GM04503 (cell line): ENCODE measurements at regions not wholly inside any gene's neighbourhood (a gene's known extent, or its start where the extent isn't known, plus 50 kb on each side); places are given as distances from the start of the nearest gene placed in this dataset.
A peak's percentile ranks its signal among the peaks of the same experiment; 100 is the strongest.

Experiments
- DNase-seq: peaks from one replicate; pipeline ENCODE4 v3.0.0-alpha.2; 2012; ENCODE audit warnings: low read depth

DNA sequence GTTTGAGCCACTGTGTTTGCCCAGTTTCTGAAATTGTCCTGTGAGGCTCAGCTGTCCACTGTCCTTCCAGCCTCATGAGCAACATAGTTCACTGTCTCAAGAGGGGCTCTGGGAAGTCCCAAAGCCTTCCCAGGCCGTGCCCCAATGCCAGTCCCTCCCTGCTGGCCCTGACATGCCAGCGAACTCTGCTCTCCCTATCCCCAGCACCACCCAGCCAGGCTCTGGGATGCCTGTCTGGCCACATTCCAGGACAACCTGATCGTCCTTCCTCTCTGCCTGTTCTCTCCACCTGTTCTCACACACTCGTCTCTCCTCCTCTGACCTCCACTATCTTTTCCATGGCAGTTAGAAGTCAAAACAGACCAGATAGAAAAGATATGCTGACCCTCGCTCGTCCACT lies 278.0 kb upstream of the ID2 start:
- no peak for DNase-seq

DNA sequence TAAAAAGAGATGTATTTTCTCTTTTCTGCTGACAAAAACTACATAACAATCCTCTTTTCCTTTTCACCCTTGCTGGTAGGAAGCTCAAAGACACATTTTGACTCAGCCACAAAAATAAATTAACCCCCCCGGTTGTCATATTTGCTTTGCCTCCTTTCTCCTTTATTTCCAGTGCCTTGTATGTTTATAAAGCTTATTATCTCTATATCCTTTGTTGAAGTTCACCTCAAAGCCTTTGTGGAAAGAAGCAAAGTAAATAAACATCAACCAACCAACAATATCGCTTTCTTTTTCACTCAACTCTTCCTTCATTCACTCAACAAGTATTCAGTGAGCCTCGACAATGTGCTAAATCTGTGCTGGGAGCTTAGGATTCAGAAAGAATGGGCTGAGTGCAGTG lies 276.5 kb upstream of the ID2 start:
- DNase-seq, result no peak

DNA sequence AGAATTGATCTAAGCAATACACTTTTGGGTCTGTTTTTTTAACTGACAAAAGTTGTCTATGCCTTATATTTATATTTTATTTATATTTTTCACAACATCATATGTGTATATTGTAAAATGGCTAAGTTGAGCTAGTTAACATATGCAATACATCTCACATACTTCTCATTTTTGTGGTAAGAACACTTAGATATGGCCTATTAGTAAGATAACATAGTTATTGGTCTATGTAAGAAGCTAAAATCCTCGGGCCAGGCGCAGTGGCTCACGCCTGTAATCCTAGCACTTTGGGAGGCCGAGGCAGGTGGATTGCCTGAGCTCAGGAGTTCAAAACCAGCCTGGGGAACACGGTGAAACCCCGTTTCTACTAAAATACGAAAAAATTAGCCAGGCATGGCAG lies 275.6 kb upstream of the ID2 start:
- DNase-seq, result no peak

DNA sequence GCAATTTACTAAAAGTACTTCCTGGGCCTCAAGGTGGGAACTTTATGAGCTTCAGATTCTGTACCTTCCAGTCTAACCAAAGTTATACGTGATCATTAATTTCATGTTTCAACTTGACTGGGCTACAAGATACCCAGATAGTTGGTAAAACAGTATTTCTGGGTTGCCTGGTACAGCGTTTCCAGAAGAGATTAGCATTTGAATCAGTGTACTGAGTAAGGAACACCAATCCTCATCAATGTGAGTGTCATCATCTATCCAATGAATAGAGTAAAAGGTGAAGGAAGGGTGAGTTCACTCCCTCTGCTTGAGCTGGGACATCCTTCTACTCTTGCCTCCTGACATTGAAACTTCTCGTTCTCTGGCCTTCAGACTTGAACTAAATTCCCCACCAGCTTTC lies 274.5 kb upstream of the ID2 start:
- no peak for DNase-seq

DNA sequence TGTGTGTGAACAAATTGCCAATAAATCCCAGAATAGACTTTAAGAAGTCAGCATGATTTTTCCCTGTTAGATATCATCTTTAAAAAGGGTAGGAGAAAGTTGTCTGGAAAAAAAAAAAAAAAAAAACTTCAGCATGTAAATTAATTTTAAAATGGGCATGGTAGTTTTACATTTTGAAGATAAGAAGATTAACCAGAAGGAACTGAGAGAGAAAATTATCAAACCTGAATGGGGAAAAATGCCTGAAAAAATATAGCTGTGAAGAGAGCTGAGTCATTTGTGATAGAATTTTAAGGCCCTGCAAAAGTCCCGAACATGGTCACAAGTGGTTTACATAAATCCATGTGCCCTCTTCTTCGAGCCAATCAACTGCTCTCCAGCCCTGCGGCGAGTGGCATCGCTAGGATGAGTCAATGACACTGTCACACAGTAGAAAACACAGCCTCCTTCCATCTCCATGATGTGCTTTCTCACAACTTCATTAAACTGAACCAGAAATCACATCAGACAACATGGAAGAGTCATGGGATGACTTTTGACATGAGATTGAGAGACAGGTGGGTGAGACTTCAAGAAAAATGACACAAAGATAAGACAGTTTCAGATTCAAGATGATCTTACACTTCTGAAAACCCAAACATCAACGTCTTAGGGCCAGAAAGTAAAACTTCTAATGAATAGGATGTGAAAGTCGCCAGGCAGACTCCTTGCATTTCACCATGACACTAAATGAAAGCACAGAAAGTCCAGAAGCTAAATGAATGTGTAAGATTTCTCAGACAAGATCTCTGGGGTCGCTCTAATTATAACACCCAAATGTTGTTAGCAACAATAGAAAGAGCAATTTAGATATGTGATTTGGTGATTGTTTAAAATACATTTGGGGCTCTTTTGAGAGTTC lies 273.0 kb upstream of the ID2 start:
- no peak for DNase-seq

DNA sequence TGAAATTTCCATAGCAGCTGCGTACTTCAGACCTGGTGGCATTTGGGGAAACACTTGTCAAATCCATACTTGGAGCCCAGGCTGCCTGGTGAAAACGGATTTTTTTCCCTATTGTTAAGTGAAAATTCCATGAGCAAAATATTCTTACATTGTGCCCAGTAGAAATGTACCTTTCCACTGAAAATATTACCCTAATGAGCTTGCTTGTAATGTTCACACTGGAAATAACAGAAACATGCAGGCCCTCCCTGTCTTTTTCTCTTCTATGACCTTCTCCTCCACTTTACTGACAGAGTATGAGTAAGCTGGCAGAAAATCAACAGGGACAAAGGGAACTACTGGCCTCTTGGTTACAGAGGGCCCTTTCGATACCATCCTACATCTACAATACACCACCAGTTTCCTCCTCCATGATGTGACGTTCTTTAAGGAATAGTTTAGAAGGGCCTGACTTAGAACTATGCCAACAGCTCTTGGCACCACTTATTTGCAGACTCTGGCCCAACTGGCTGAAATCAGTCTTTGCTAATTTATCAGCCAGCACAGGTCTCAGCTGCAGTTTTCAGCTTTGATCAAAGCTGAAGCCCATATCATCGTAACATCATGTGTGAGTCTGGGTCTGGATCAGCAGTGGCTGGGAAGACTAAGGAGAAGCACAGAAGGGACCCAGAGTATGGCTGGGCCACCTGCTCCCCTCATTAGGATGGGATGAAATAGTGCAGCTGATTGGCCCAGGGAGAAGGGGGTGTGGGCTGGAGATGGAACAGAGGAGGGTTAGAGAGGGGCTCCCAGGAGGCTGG lies 272.2 kb upstream of the ID2 start:
- no peak for DNase-seq

DNA sequence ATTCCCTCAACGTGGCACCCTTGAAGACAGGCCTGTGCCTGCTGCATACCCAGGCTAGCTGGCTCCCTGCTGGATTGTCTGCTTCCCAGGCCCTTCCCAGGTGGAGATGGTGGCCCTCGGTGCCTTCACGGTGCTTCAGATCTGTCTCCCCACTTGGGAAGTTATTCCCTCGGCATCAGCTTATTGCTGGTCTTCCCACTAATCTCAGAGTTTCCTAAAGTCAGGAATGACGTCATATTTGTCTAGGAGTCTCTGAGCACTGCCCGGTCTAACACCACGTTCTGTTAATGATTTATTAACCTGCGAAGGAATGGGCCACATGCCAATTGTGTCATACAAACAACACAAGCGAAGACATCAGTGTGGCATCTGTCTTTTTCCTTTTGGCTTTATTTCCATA lies 269.8 kb upstream of the ID2 start:
- no peak for DNase-seq

DNA sequence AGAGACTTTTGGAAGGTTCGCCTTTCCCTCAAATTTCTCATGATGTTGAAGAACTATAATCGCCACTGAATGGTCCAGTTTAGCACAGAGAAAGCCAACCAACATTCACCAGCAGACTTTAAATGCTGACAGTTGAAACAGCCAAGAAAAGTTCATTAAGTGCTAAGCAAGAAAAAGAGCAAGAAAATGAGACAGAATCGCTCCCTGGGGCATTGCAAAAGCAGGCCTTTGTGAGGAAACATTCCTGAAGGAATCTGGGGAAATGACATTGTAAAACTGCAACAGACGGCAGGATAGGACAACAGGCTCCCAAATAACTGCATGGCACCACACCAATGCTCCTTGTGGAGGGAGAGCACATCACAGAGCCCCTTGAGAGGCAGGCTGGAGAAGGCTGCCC lies 269.3 kb upstream of the ID2 start:
- DNase-seq, result peak; percentile 68

DNA sequence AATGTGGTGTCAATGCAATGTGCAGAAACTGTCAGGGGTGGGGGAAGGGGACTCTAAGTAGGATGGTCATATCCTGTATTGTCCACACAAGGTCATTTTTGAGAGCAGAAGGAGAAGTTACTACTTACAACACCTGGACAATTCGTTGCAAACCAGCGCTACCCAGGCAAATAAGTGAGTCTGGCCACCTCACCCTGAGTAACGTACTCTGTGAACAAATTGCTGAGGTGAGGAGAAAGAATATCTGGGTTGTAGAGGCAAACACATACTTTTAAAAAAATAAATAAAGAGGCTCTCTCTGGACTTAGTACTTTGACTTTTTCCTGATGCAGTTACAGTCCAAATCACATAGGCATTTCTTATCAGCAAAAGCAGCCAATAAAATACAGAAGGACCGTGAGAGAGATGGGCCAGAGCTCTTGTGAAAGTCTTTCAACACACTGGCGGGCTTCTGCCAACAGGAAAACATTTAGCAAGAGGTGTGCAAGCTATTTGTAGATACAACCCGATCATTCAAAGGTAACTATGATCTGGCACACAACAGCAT lies 268.2 kb upstream of the ID2 start:
- DNase-seq, result no peak

DNA sequence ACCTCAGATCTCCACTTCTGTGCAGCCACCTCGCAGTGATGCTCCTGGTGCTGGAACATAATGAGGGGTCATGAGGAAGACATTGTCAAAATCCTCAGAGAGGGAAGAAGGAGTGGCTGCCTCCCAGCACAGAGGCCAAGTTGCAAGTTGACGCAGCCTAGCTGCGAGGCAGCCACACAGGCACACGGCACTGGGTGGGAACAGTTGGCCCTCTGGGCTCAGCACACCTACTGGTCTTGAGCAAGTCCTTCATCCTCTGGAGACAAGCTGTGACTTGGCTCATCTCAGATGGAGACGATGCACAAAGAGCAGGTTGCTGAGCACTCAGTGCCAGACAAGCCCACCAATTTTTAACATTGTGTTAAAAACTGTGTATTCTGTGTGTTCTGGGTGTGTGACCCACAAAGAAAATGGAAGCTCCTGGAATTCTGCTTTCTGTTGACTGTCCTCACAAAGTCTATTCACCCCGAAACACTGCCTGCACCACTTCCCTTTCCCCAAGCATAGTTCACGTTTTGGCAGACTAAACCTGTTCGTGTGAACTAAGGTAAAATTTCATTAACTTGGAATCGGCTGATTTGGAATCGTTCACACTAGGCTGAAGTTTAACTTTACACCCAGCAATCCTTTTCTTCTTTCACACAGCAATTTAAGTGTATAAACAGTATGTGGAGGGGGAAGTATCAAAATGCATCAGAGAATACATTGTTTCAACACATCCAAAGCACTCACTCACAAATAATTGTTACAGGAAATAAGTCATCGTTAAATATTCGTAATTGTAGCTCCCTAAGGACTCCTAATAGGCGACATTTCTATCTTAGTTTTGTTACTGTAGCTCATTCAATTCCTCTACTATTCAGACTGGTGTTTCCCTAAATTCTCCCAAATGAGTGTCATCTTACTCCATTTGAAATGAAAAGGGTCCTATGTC lies 266.6 kb upstream of the ID2 start:
- DNase-seq, result no peak

DNA sequence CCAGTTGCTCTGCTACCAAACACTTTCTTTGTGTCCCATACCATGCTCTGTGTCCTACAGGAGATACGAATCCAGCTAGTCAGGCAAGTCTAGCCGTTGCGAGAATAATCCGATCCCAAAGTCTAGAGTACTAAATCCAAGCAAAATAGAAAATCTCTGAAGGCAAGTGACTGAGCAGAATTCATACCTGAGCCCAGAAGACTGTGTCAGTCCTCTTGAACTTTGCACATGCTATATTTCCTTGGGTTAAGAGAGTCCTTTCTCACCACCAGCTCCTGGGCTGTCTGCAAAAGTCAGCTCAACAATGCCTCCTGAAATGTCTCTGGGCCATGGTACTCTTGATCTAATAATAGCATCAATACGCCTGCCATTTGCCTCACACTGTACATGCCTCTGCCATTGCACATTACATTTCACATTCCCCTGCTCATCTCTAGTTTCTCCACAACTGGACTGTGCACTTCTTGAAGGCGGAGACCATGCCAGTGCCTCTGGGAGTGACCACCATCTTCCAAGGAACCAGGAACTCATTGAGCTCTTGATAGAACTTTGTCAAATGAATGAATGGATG lies 265.8 kb upstream of the ID2 start:
- no peak for DNase-seq

DNA sequence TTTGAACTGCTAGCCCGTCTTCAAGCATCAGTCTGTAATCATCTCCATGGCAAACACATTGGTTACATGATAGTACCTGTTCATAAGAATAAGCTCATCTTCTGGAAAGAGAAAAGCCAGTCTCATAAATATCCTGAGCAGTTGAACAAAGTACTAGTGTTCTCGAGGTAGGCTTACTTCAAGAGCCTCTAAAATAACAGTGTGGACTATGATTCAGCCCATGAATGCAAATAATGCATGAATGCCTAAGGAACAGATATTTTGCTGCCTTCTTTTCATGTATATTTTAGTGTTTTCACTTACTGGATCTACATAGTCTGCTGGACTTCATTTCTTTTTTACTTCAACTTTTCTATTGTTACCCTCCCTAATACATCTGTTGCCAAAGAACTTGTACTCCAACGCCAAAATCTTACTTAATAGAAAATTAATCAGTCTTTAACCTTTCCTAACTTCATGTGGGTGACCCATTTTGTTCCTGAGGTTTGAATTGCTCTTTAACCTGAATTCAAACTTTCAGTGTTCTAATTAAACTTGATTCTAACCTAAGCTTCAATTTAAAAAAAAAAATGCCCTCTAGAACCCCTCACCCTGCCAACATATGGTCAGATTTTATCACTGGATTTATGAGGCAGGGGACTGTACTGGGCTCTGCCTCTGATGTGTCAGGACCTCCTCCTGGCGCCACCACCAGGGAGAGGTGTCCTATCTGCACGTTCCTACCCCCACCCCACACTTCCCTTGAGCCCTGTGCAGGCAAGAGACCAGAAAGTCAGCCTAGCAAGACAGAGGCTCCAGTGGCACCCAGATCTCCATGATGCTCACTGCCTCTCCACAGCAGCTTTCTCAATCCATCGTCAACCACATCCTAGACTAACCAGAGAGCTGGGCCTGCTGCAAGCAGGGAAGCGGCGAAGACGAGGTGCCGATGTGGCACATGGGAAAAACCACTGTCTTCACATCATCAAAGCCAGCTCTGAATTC lies 264.7 kb upstream of the ID2 start:
- DNase-seq, result no peak

DNA sequence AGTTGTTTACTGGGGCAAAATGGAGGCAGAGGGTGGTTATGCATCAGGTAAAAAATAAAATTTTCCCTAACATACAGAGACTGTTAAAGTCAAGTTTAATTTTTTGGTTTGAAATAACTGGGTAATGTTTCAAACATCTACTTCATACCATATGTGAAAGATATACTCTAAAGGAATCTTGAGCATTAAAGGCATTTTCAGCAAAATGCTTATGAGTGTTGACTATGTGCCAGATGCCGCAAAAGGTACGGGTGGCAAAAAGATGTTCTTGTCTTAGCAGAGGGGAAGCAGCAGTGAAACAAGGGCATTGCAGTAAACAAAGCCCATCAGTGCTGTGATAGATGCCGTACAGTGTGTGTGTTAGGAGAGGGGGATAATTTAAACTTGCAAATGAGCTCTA lies 263.1 kb upstream of the ID2 start:
- DNase-seq, result no peak

DNA sequence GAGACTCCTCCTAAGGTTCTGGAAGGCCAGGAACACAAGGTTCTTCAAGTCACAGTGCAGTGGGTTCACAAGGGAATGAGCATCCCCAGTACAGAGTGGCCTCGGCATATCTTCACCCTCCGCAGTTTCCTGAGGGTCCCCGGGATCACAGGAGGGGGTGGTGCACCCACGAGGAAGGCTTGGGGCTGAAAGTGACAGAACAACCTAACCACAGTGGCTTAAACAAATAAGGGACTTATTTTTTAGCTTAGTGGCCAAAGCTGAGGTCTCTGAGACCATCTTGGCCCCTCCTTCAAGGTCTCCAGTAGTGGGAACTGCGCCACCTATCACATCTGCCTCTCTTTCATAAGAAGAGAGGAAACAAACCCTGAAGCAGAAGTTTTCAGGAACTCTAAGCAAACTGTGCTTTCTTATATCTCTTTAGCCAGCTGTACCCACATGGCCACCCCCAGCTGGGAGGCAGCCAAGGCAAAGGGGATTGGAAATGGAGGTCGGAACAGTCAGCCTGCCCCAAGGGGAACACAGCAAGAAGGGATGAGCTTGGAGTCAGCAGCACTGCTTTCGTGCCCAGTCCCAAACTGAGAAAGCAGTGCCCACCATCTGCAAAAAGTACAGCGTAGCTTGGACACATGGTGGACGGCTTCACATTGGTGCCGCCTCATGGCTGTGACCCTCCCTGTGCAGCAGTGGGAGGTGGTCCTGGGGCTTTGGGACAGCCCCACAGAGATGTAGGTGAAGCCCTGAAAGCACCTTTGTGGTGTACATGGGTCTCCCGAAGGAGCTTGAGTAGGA lies 260.0 kb upstream of the ID2 start:
- no peak for DNase-seq

DNA sequence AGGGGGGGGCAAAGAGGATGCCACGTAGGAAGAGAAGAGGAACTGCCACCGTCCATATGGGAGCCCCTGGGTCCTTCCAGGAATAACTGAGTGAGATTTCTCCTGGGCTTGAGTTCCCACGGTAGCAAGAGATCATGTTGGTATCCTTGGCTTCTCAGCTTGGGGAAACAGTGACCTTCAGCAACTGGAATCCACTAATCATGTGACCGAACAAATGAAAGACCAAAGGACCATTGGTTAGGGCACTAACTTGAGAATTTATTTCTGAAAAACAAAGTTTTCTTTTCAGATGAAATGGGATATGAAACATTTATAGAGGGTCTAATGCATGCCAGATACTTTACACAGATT lies 259.4 kb upstream of the ID2 start:
- DNase-seq, result no peak

DNA sequence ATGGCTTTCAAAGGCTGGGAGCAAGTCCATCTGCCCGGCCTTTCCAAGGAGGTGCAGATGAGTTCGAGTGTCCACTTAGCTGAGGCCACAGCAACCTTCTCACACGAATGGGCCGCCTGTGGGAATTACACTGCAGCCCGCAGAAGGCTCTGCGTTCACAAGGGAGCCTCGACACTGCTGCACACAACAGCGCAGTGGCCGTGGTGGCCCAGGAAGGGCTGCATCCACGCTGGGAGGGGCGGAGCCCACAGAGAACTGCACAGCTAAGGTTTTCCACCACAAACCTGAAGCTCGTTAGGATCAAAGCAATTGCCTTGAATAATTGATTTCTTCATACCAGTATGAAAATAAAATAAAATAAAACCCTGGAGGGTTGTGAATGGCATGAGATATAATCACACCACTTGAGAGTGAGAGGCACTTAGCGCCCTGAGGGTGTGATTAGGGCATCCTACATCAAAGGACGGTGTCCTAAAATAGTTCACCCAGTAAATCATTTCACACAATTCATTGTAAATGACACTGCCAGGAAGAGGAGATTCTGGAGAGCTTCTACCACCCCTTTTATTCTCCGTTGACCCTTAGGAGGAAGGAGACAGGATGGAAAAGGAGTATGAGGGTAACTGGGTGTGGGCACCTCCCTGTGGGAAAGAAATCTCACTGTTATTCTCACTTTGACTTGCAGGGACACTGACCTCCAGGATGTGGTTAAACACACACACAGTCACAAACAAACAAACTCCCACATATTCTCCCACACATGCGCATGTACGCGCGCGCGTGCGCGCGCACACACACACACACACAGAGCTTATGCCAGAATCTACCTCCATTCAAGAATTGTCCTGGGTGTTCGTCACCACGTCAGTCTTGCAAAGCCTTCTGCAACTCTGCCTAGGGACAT lies 256.6 kb upstream of the ID2 start:
- DNase-seq, result no peak

DNA sequence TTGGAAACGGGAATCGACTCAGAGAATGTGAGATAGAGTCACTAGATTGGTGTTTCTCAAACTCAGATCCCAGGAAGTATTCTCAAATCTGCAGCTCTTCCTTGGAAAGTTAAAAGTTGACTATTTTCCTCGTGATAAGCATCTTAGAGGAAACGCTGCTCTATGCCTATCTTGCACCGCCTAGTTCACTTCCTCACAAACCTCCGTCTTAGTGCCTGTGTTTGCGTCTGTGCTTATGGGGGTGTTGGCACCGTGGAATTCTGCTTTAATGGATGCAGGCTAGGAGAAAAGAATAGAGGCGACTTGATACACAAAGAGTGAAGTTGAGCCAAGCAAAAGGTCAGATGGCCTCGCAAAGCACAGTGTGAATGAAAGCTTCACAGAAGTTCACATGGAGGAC lies 255.3 kb upstream of the ID2 start:
- DNase-seq, result no peak

DNA sequence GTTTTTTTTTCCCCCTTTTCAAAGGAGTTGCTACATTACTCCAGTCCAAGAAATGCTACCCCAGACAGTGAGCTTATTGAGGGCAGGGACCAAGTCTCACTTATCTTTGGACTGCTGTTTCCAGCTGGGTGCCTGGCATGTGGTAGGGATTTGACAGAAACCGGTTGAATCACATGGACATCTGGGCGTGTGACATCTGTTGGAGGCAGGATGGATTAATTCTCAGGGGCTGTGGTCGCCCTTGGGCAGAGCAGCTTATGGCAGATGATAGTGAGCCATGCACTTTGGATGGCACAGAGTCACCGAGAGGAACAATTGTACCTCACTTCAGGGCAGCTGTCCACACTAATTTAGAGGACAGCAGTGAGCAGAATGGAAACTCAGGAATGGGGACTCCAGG lies 254.6 kb upstream of the ID2 start:
- DNase-seq, result no peak

DNA sequence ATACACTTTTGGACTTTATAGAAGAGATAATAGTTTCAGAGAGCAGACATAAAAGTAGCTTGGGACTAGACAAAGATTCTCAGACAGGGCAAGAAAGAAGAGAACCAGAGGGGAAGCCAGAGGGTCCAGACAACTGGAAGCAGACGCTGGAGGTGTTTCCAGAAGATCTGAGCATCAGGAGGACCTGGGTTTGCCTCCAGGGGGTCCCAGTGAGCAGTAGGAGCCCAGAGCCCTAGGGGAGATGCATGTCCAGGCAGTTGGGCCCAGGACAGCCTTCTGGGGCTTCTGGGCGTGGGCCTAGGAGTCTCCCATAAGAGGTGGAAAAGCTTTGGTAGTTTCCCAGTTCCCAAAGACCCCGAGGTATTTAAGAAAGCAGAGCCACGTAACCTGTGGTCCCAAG lies 251.2 kb upstream of the ID2 start:
- DNase-seq, result no peak
